ENCODE measurements at regions not wholly inside any gene's neighbourhood (a gene's known extent, or its start where the extent isn't known, plus 50 kb on each side); places are given as distances from the start of the nearest gene placed in this dataset.

GRCh38 chr13:21988624-21989023, 317.8 kb downstream of the FGF9 start:
- no peaks in the 10 kb centered on the region for H3K27me3 Mint-ChIP-seq (ENCODE audit: insufficient read depth, low read depth, poor library complexity)
- Histone ChIP-seq H3K4me3 (no peak overlapping the region), H3F3A (replicated peaks; ENCODE audit: low read depth) (no peaks in the 10 kb centered on the region), H4K20me1 (replicated peaks; ENCODE audit: insufficient read depth) (no peaks in the 10 kb centered on the region), H3K4me2 (no peak overlapping the region), H3K9me2 (ENCODE audit: insufficient read depth) (no peaks in the 10 kb centered on the region), H3K4me1 (ENCODE audit: insufficient read depth) (no peaks in the 10 kb centered on the region), H3K27me3 (ENCODE audit: insufficient read depth) (no peaks in the 10 kb centered on the region), H3K79me2 (replicated peaks; ENCODE audit: insufficient read depth) (no peaks in the 10 kb centered on the region), H2AFZ (no peak overlapping the region), H3K27ac (ENCODE audit: low read depth) (no peak overlapping the region), H3K36me3 (ENCODE audit: insufficient read depth) (no peaks in the 10 kb centered on the region)
- no peak overlapping the region for H3K27ac Mint-ChIP-seq
- no peak overlapping the region for H3K4me3 Mint-ChIP-seq
- no peaks in the 10 kb centered on the region for H3K4me1 Mint-ChIP-seq
- H3K9me3 Mint-ChIP-seq = no peaks in the 10 kb centered on the region; the same call in 1 of the 3 replicates
- TF ChIP-seq CREB1 (CRISPR knock-in tag; IDR thresholded peaks at IDR 0.05; ENCODE audit: low read depth) (no peak), CTCF (conservative IDR thresholded peaks at IDR 0.05; ENCODE audit: low read depth in 2 of 2) (no peak), JUNB (IDR thresholded peaks at IDR 0.05; ENCODE audit: unreplicated experiment) (no peak), STAT1 (IDR thresholded peaks at IDR 0.05; ENCODE audit: unreplicated experiment) (no peak), REST (IDR thresholded peaks at IDR 0.05; ENCODE audit: unreplicated experiment) (no peak), POLR2AphosphoS5 (IDR thresholded peaks at IDR 0.05; ENCODE audit: low read depth) (no peak), NANOG (IDR thresholded peaks at IDR 0.05; ENCODE audit: borderline replicate concordance) (no peak), EZH2 (IDR thresholded peaks at IDR 0.05; ENCODE audit: low read depth, unreplicated experiment) (no peak), ZNF114 (CRISPR knock-in tag; IDR thresholded peaks at IDR 0.05) (no peak), ZNF462 (CRISPR knock-in tag; IDR thresholded peaks at IDR 0.05) (no peak), ETS1 (IDR thresholded peaks at IDR 0.05) (no peak), ZNF331 (CRISPR knock-in tag; IDR thresholded peaks at IDR 0.05; ENCODE audit: low read depth) (no peak), EZH2phosphoT487 (IDR thresholded peaks at IDR 0.05; ENCODE audit: unreplicated experiment) (no peak)
- ATAC-seq (no peak), DNase-seq (ENCODE audit: low spot score) (no peak)
- H3K36me3 Mint-ChIP-seq (ENCODE audit: low read depth) = no peaks in the 10 kb centered on the region

Measured in GM23338 (cell line).